Neural cell (in vitro differentiated cells): ENCODE measurements at regions not wholly inside any gene's neighbourhood (a gene's known extent, or its start where the extent isn't known, plus 50 kb on each side); places are given as distances from the start of the nearest gene placed in this dataset.

Experiments used
- H2AFZ ChIP-seq: fragments of 200-600, 300-800 bp; sonication (generic), shearing (Covaris generic); 2 replicates; pipeline ENCODE4 v1.6.0; 2014; ENCODE audit warnings: low read depth, mild to moderate bottlenecking, antibody characterized with exemption, low read length, moderate library complexity
- H3F3A ChIP-seq: fragments of 200-600 bp; shearing (Covaris generic); 2 replicates; pipeline ENCODE4 v1.6.1; 2016; ENCODE audit warnings: mild to moderate bottlenecking, moderate library complexity, mixed read lengths, antibody characterized with exemption, low read length; ENCODE audit not compliant: insufficient read depth, poor library complexity, severe bottlenecking
- H3K27ac ChIP-seq: fragments of 200-600, 300-800 bp; sonication (generic), shearing (Covaris generic); 2 replicates; pipeline ENCODE4 v1.5.1; 2014; ENCODE audit warnings: mild to moderate bottlenecking, low read length, moderate library complexity
- H3K27me3 ChIP-seq: fragments of 300-800, 200-600 bp; sonication (generic), shearing (Covaris generic); 2 replicates; pipeline ENCODE4 v1.6.0; 2014; ENCODE audit warnings: mild to moderate bottlenecking, low read depth, low read length, moderate library complexity; ENCODE audit not compliant: insufficient read depth
- H3K36me3 ChIP-seq: fragments of 300-800, 200-600 bp; sonication (generic), shearing (Covaris generic); 2 replicates; pipeline ENCODE4 v1.5.1; 2014; ENCODE audit warnings: mild to moderate bottlenecking, antibody characterized with exemption, low read length, moderate library complexity; ENCODE audit not compliant: insufficient read depth
- H3K4me2 ChIP-seq: fragments of 300-800, 200-600 bp; sonication (generic), shearing (Covaris generic); 2 replicates; pipeline ENCODE4 v1.6.0; 2014; ENCODE audit warnings: mild to moderate bottlenecking, low read length
- H3K4me3 ChIP-seq: fragments of 300-800, 200-600 bp; sonication (generic), shearing (Covaris generic); 2 replicates; pipeline ENCODE4 v1.5.1; 2014; ENCODE audit warnings: mild to moderate bottlenecking, low read length, moderate library complexity
- H3K79me2 ChIP-seq: fragments of 200-600 bp; shearing (Covaris generic); replicated peaks from 2 replicates; pipeline ENCODE4 v1.6.0; 2014; ENCODE audit warnings: mild to moderate bottlenecking, low read length, moderate library complexity; ENCODE audit not compliant: insufficient read depth
- H3K9ac ChIP-seq: fragments of 300-800, 200-600 bp; sonication (generic), shearing (Covaris generic); 2 replicates; pipeline ENCODE4 v1.6.1; 2016; ENCODE audit warnings: mild to moderate bottlenecking, low read length, mixed read lengths
- H3K9me2 ChIP-seq: fragments of 200-600 bp; shearing (Covaris generic); 2 replicates; pipeline ENCODE4 v1.6.1; 2016; ENCODE audit warnings: mild to moderate bottlenecking, low read length, mixed read lengths; ENCODE audit not compliant: insufficient read depth
- H3K9me3 ChIP-seq: fragments of 200-600, 300-800 bp; sonication (generic), shearing (Covaris generic); 2 replicates; pipeline ENCODE4 v1.6.1; 2016; ENCODE audit warnings: mild to moderate bottlenecking, mixed run types, low read length, moderate library complexity, mixed read lengths
- H4K20me1 ChIP-seq: fragments of 200-600 bp; shearing (Covaris generic); 2 replicates; pipeline ENCODE4 v1.6.1; 2016; ENCODE audit warnings: mild to moderate bottlenecking, mixed run types; ENCODE audit not compliant: insufficient read depth
- EP300 ChIP-seq: fragments of 450-650 bp; conservative IDR thresholded peaks from 2 replicates; pipeline ENCODE4 v1.6.1; 2014; ENCODE audit warnings: antibody characterized with exemption, mild to moderate bottlenecking, moderate library complexity; ENCODE audit not compliant: poor library complexity, severe bottlenecking
- EZH2 ChIP-seq: fragments of 200-600, 300-800 bp; shearing (Covaris generic), sonication (generic); IDR thresholded peaks from 2 replicates; pipeline ENCODE4 v1.6.1; 2014; ENCODE audit warnings: antibody characterized with exemption, low read length, borderline replicate concordance, mild to moderate bottlenecking; ENCODE audit not compliant: insufficient read depth, poor library complexity, severe bottlenecking
- MXI1 ChIP-seq: fragments of 450-650 bp; conservative IDR thresholded peaks from 2 replicates; pipeline ENCODE4 v1.6.1; 2014; ENCODE audit warnings: antibody characterized with exemption, mild to moderate bottlenecking; ENCODE audit not compliant: poor library complexity, severe bottlenecking
- POLR2AphosphoS5 ChIP-seq: IDR thresholded peaks from 2 replicates; pipeline ENCODE4 v1.6.1; 2012
- RAD21 ChIP-seq: fragments of 450-650 bp; conservative IDR thresholded peaks from 2 replicates; pipeline ENCODE4 v1.6.1; 2014; ENCODE audit warnings: antibody characterized with exemption, mild to moderate bottlenecking, moderate library complexity
- SMC3 ChIP-seq: fragments of 450-650 bp; conservative IDR thresholded peaks from 2 replicates; pipeline ENCODE4 v1.6.1; 2014; ENCODE audit warnings: antibody characterized with exemption, mild to moderate bottlenecking, moderate library complexity; ENCODE audit not compliant: poor library complexity
- TAF1 ChIP-seq: IDR thresholded peaks from 2 replicates; pipeline ENCODE4 v1.6.1; 2012; ENCODE audit warnings: low read depth
- TF ChIP-seq, protein P1 (sequence below): IDR thresholded peaks from 2 replicates; pipeline ENCODE4 v1.6.1; 2012; ENCODE audit warnings: borderline replicate concordance
- TF ChIP-seq, protein P2 (sequence below): fragments of 450-650 bp; IDR thresholded peaks from 2 replicates; pipeline ENCODE4 v1.5.1; 2014; ENCODE audit warnings: antibody characterized with exemption, mild to moderate bottlenecking, moderate library complexity; ENCODE audit not compliant: poor library complexity, severe bottlenecking

- Histone ChIP-seq H3F3A (no peaks in the 10 kb centered on the region), H3K36me3 (no peaks in the 10 kb centered on the region), H4K20me1 (no peaks in the 10 kb centered on the region), H2AFZ (no peak overlapping the region), H3K4me2 (no peak overlapping the region), H3K79me2 (no peaks in the 10 kb centered on the region), H3K9me2 (no peaks in the 10 kb centered on the region), H3K27me3 (no peaks in the 10 kb centered on the region), H3K9me3 (no peaks in the 10 kb centered on the region), H3K9ac (no peak overlapping the region), H3K27ac (no peak overlapping the region), H3K4me3 (no peak overlapping the region)
- no peak for TF ChIP-seq TAF1
Observed at GRCh38 chr3:86208772-86209171, 782.2 kb downstream of the VGLL3 start.

DNA sequence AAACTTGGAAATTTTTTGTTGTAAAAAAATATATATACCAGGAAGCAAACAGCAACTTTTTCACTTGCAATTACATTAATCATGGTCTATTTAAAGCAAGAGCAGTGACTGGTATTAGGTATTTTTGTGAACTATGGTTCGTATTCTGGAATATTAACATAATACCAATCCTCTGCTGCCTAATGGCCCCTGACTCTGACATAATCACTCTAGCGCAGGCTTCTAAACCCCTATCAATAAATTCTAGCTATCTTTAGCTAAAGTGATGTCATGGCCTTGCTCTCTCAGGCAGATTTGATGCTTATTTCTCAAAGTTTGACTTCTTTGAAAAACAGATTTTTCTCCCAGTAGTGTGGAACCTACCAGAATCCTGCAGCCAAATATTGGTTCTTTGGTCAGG is 808.3 kb downstream of the VGLL3 start:
- Histone ChIP-seq H3K9ac (no peak overlapping the region), H2AFZ (no peak overlapping the region), H3K4me3 (no peak overlapping the region), H3F3A (no peaks in the 10 kb centered on the region), H3K9me3 (no peaks in the 10 kb centered on the region), H3K27me3 (no peaks in the 10 kb centered on the region), H3K36me3 (no peaks in the 10 kb centered on the region), H3K27ac (no peak overlapping the region), H3K4me2 (no peak overlapping the region), H3K9me2 (no peaks in the 10 kb centered on the region), H3K79me2 (no peaks in the 10 kb centered on the region), H4K20me1 (no peaks in the 10 kb centered on the region)
- TF ChIP-seq EP300 (no peak), EZH2 (no peak), TAF1 (no peak), POLR2AphosphoS5 (no peak), SMC3 (no peak), RAD21 (no peak), MXI1 (no peak)
- TF ChIP-seq, protein P1, sequence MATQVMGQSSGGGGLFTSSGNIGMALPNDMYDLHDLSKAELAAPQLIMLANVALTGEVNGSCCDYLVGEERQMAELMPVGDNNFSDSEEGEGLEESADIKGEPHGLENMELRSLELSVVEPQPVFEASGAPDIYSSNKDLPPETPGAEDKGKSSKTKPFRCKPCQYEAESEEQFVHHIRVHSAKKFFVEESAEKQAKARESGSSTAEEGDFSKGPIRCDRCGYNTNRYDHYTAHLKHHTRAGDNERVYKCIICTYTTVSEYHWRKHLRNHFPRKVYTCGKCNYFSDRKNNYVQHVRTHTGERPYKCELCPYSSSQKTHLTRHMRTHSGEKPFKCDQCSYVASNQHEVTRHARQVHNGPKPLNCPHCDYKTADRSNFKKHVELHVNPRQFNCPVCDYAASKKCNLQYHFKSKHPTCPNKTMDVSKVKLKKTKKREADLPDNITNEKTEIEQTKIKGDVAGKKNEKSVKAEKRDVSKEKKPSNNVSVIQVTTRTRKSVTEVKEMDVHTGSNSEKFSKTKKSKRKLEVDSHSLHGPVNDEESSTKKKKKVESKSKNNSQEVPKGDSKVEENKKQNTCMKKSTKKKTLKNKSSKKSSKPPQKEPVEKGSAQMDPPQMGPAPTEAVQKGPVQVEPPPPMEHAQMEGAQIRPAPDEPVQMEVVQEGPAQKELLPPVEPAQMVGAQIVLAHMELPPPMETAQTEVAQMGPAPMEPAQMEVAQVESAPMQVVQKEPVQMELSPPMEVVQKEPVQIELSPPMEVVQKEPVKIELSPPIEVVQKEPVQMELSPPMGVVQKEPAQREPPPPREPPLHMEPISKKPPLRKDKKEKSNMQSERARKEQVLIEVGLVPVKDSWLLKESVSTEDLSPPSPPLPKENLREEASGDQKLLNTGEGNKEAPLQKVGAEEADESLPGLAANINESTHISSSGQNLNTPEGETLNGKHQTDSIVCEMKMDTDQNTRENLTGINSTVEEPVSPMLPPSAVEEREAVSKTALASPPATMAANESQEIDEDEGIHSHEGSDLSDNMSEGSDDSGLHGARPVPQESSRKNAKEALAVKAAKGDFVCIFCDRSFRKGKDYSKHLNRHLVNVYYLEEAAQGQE, result no peak
- TF ChIP-seq, protein P2, sequence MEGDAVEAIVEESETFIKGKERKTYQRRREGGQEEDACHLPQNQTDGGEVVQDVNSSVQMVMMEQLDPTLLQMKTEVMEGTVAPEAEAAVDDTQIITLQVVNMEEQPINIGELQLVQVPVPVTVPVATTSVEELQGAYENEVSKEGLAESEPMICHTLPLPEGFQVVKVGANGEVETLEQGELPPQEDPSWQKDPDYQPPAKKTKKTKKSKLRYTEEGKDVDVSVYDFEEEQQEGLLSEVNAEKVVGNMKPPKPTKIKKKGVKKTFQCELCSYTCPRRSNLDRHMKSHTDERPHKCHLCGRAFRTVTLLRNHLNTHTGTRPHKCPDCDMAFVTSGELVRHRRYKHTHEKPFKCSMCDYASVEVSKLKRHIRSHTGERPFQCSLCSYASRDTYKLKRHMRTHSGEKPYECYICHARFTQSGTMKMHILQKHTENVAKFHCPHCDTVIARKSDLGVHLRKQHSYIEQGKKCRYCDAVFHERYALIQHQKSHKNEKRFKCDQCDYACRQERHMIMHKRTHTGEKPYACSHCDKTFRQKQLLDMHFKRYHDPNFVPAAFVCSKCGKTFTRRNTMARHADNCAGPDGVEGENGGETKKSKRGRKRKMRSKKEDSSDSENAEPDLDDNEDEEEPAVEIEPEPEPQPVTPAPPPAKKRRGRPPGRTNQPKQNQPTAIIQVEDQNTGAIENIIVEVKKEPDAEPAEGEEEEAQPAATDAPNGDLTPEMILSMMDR, result no peak

DNA sequence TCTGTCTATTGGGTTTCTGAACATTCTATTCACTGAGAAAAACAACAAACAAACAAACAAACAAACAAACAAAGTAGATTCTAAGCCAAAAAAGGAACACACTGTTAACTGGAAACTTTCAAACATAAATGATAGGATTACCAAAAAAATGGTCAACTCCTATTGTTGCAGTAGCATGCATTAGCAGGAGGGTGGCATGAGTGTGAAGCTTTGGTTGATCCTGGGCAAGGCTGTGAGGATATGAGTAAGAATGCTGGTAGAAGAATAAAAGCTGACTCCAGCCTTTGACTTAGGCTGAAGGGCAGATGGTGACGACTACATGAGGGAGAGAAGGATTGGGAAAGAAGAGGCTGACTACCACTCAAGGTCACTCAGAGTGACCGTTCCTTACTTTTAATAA is 810.3 kb downstream of the VGLL3 start:
- Histone ChIP-seq H4K20me1 (no peaks in the 10 kb centered on the region), H3K79me2 (no peaks in the 10 kb centered on the region), H3F3A (no peaks in the 10 kb centered on the region), H3K4me2 (no peak overlapping the region), H3K9me3 (no peaks in the 10 kb centered on the region), H3K4me3 (no peak overlapping the region), H3K9me2 (no peaks in the 10 kb centered on the region), H2AFZ (no peak overlapping the region), H3K9ac (no peak overlapping the region), H3K27ac (no peak overlapping the region), H3K36me3 (no peaks in the 10 kb centered on the region), H3K27me3 (no peaks in the 10 kb centered on the region)
- TF ChIP-seq TAF1 (no peak), MXI1 (no peak), POLR2AphosphoS5 (no peak)
- TF ChIP-seq, protein P2, result no peak
